ENCODE measurements at regions not wholly inside any gene's neighbourhood (a gene's known extent, or its start where the extent isn't known, plus 50 kb on each side); places are given as distances from the start of the nearest gene placed in this dataset.

- DNase-seq (ENCODE audit: low read depth) = no peak
- TF ChIP-seq CTCF (conservative IDR thresholded peaks at IDR 0.05; ENCODE audit: control insufficient read depth, insufficient read depth, low read depth, low read length) = no peak
- no peak overlapping the region for H3K4me3 ChIP-seq (ENCODE audit: control insufficient read depth, low read depth, low read length)
Observed at GRCh38 chr15:83362706-83363105, 78.2 kb upstream of the BNC1 start.

GRCh38 chr15:83364501-83364900 lies 80.0 kb upstream of the BNC1 start:
- no peak overlapping the region for H3K4me3 ChIP-seq (ENCODE audit: control insufficient read depth, low read depth, low read length)
- no peak for TF ChIP-seq CTCF (conservative IDR thresholded peaks at IDR 0.05; ENCODE audit: control insufficient read depth, insufficient read depth, low read depth, low read length)
- no peak for DNase-seq (ENCODE audit: low read depth)

GRCh38 chr15:83365370-83365938 lies 81.0 kb upstream of the BNC1 start:
- peak; percentile 83 for DNase-seq (ENCODE audit: low read depth)
- no peak for TF ChIP-seq CTCF (conservative IDR thresholded peaks at IDR 0.05; ENCODE audit: control insufficient read depth, insufficient read depth, low read depth, low read length)
- H3K4me3 ChIP-seq (ENCODE audit: control insufficient read depth, low read depth, low read length) = peak overlapping the region; percentile 41

GRCh38 chr15:83372434-83372891 lies 74.7 kb upstream of the SH3GL3 start:
- TF ChIP-seq CTCF (conservative IDR thresholded peaks at IDR 0.05; ENCODE audit: control insufficient read depth, insufficient read depth, low read depth, low read length) = no peak
- no peak overlapping the region for H3K4me3 ChIP-seq (ENCODE audit: control insufficient read depth, low read depth, low read length)
- DNase-seq (ENCODE audit: low read depth) = no peak

GRCh38 chr15:83378921-83379578 lies 68.1 kb upstream of the SH3GL3 start:
- peak overlapping the region; percentile 1 for H3K4me3 ChIP-seq (ENCODE audit: control insufficient read depth, low read depth, low read length)
- TF ChIP-seq CTCF (conservative IDR thresholded peaks at IDR 0.05; ENCODE audit: control insufficient read depth, insufficient read depth, low read depth, low read length) = no peak
- DNase-seq (ENCODE audit: low read depth) = no peak

- no peak overlapping the region for H3K4me3 ChIP-seq (ENCODE audit: control insufficient read depth, low read depth, low read length)
- no peak for TF ChIP-seq CTCF (conservative IDR thresholded peaks at IDR 0.05; ENCODE audit: control insufficient read depth, insufficient read depth, low read depth, low read length)
- DNase-seq (ENCODE audit: low read depth) = peak; percentile 42
Observed at GRCh38 chr15:83379579-83379959, 67.6 kb upstream of the SH3GL3 start.

Measured in fibroblast of mammary gland (primary cell).